GM19455 (cell line): ENCODE measurements at regions not wholly inside any gene's neighbourhood (a gene's known extent, or its start where the extent isn't known, plus 50 kb on each side); places are given as distances from the start of the nearest gene placed in this dataset.

Source experiments
- ATAC-seq: cut with Tn5 transposase; IDR thresholded peaks from one replicate; pipeline ENCODE4 v1.9.1; 2021; ENCODE audit not compliant: unreplicated experiment

GRCh38 chr10:9762966-9763656, 1254.6 kb upstream of the CELF2 start:
- no peak for ATAC-seq

DNA sequence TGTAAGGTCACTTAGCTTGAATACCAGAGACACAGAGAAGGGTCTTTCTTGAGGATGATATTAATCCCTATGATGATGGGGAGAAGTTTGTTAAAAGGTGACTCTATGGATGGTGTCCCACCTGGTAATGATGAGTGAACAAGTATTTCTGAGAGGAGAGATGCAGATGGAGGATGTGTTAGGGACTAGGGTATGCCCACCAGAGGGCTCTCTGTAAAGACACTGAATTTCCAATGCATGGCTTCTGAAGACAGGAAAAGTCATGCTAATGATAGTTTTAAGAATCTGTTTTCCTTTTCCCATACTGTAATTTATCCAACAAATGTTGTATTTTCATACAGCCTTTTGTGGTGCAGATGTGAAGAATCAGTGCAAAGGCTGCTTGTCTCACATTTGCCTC, 1250.9 kb upstream of the CELF2 start:
- ATAC-seq, result no peak

DNA sequence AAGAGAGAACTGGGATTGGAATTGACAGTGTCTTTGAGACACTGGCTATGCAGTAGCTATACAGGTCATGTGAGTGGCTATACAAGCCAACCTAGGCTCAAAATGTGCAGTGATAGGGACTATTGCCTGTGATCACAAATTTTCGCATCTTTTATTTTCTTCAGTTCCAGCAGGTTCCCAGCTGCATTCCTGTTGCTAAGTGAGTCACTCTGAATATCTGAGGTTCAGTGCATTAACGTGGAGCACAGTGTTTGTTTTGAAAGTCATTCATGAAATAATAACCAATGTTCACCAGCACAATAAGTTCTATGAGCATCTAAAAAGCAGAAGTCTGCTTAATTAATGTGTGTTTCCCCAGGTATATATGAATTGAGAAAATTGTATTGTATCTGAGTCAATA, 1236.0 kb upstream of the CELF2 start:
- ATAC-seq, result no peak

GRCh38 chr10:9786101-9786500, 1231.6 kb upstream of the CELF2 start:
- ATAC-seq, result no peak

GRCh38 chr10:9786576-9786975, 1231.1 kb upstream of the CELF2 start:
- ATAC-seq, result no peak

GRCh38 chr10:9789996-9790395, 1227.7 kb upstream of the CELF2 start:
- ATAC-seq, result no peak

- ATAC-seq, result no peak
Observed at GRCh38 chr10:9792181-9792580, 1225.5 kb upstream of the CELF2 start.

- no peak for ATAC-seq
Observed at GRCh38 chr10:9796564-9796963, 1221.1 kb upstream of the CELF2 start.

- no peak for ATAC-seq
Observed at GRCh38 chr10:9800011-9800410, 1217.7 kb upstream of the CELF2 start.

DNA sequence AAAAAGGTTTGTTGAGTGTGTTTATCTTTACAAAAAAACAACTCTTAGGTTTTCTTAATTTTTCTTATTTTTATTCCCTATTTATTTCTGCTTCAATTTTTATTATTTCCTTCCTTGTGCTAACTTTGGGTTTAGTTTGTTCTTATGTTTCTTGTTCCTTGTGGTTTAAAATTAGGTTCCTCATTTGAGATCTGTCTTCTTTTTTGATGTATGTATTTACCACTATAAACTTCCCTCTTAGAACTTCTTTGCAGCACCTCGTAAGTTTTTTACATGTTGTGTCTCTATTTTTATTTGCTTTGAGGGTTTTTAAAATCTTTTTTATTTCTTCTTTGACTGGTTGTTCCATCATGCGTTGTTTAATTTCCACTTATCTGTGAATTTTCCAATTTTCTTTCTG, 1217.1 kb upstream of the CELF2 start:
- ATAC-seq, result no peak

DNA sequence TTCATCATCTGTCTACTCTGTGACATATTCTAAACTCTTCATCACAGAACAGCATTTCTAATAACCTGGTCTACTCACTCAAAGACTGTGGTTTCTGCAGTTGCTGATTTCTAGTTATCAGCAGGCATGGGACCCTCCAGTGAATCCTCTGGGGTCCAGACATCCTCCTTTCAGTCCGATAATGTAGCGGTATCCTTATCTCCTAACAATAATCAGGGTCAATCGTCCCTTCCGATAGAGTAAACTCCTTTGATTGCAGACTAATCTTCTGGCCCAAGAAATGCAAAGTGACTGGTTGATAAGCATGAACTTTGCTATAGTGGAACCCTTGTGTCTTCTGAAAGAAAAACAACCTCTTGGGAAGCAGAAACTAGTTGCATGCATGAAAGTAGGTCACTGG, 1209.8 kb upstream of the CELF2 start:
- no peak for ATAC-seq

DNA sequence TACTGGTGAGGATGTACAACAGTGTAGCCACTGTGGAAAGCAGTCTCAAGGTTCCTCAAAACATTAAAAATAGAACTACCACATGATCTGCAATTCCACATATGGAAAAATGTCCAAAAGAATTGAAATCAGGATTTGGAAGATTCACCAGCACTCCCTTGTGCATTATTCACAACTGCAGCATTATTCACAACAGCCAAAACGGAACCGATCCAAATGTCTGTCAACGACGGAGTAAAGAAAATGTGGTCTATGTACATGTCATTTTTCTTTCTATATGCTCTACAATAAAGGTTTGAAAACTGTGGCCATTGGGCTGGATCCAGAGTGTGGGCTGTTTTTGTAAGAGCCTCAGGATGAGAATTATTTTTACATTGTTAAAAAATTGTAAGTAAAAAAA, 1206.1 kb upstream of the CELF2 start:
- ATAC-seq, result no peak

- ATAC-seq, result no peak
Observed at GRCh38 chr10:9814285-9814864, 1203.3 kb upstream of the CELF2 start.

GRCh38 chr10:9819756-9820494, 1197.7 kb upstream of the CELF2 start:
- no peak for ATAC-seq

- no peak for ATAC-seq
Observed at GRCh38 chr10:9823268-9823930, 1194.3 kb upstream of the CELF2 start.

GRCh38 chr10:9824631-9825071, 1193.0 kb upstream of the CELF2 start:
- no peak for ATAC-seq

DNA sequence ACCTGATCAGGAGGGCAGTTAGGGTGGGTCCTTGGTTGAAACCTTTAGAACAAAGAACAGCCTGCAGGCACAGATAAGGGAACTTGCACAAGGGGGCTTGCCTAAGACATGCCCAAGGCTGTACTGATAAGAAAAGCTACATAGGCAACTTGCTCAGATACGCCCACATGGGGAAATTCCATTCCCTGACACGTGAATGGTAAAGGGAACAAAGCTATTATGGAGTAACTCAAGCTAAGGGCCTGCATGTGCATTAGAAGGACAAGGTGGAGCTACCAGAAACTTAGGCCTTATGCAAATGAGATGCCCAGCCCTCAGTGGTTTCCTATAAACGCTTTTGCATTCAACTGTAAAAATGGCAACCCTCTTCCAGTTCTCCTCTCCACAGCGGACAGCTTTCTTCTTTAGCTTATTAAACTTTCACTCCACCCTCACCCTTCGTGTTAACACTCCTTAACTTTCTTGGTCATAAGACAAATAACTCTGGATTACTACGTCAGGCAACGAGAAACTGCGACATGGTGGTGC, 1192.1 kb upstream of the CELF2 start:
- ATAC-seq, result no peak

GRCh38 chr10:9828110-9828509, 1189.6 kb upstream of the CELF2 start:
- ATAC-seq, result no peak

GRCh38 chr10:9833942-9834341, 1183.7 kb upstream of the CELF2 start:
- no peak for ATAC-seq

DNA sequence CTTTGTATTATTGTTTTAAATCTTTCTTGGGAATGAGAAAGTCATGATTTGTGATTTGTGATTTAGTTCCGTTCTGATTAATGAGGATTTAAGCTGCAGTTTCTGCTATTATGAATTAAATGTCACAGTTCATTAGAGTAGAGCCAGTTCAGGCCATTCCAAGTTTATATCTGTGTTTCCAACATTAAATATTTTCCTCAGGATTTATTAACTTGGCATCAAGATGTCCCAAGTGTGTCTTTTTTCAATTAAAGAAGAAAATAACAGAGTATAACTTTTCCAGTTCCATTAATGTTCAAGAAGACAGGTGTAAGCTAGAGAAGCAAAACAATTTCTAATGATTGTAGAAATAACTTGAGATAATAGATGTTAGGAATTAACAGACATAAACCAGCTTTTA, 1183.2 kb upstream of the CELF2 start:
- ATAC-seq, result no peak

GRCh38 chr10:9845075-9845474, 1172.6 kb upstream of the CELF2 start:
- no peak for ATAC-seq

DNA sequence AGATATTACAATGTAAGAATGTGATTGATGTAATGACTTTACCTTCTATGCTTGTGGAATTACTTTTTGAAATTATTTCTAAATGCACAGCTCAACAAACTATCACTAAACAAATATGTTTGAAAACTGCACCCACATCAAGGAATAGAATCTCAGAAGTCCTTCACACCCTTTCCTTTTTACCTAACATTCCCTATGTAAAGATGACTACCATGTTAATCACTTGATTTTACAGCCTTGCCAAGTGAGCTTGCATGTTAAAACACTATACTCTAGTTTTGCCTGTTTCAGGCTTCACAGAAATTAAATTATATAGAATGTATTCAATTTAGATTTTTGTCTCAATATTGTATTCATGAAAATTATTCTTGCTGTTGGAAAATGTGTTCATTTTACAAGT, 1169.4 kb upstream of the CELF2 start:
- no peak for ATAC-seq
